Vagina (tissue), 2 donors: ENCODE measurements at regions not wholly inside any gene's neighbourhood (a gene's known extent, or its start where the extent isn't known, plus 50 kb on each side); places are given as distances from the start of the nearest gene placed in this dataset.

ENCODE experiments used
- DNase-seq, 2 donors: peaks; one replicate each; pipeline ENCODE4 v3.0.0-alpha.2; 2017; ENCODE audit errors: extremely low spot score in 2 of 2
- H3K27ac ChIP-seq: fragments of 200-600 bp; sonication (generic); one replicate; pipeline ENCODE4 v1.5.1; 2019
- H3K27me3 ChIP-seq: fragments of 200-600 bp; sonication (generic); one replicate; pipeline ENCODE4 v1.5.1; 2019
- H3K36me3 ChIP-seq, 2 donors: fragments of 200-600 bp; sonication (generic); one replicate each; pipeline ENCODE4 v1.5.1; 2017 to 2019
- H3K4me1 ChIP-seq: fragments of 200-600 bp; sonication (generic); one replicate; pipeline ENCODE4 v1.5.1; 2019
- H3K4me3 ChIP-seq, 2 donors: fragments of 200-600 bp; sonication (generic); 1 replicate in 1 of 2; 2 replicates in 1 of 2; pipeline ENCODE4 v1.5.1; 2016 to 2019
- H3K9me3 ChIP-seq: fragments of 200-600 bp; sonication (generic); one replicate; pipeline ENCODE4 v1.5.1; 2019
- POLR2A ChIP-seq, 2 donors: fragments of 450-650 bp; IDR thresholded peaks; one replicate each; pipeline ENCODE4 v1.6.1; 2017; ENCODE audit warnings: antibody characterized with exemption in 2 of 2, mild to moderate bottlenecking in 2 of 2, moderate library complexity in 2 of 2
- POLR2AphosphoS5 ChIP-seq, 2 donors: sonication (generic); formaldehyde crosslinking; IDR thresholded peaks; one replicate each; pipeline ENCODE4 v1.9.0; 2017; ENCODE audit warnings: antibody characterized with exemption in 2 of 2, mild to moderate bottlenecking in 2 of 2, low read depth in 1 of 2; ENCODE audit not compliant: insufficient read depth in 1 of 2
- intact Hi-C: fragments of 100-400 bp; cut with DNase I; formaldehyde crosslinking; loops from one replicate; pipeline ENCODE4 v1.15.1; 2023
- TF ChIP-seq, protein P1 (sequence below), 3 experiments: fragments of 450-650 bp in 2 of 3; fragments of 200-600 bp in 1 of 3; sonication (generic) in 1 of 3; IDR thresholded peaks; one replicate each; pipeline ENCODE4 v1.5.1; 2017 to 2019; ENCODE audit warnings: antibody characterized with exemption in 3 of 3, mild to moderate bottlenecking in 2 of 3, moderate library complexity in 2 of 3

DNA sequence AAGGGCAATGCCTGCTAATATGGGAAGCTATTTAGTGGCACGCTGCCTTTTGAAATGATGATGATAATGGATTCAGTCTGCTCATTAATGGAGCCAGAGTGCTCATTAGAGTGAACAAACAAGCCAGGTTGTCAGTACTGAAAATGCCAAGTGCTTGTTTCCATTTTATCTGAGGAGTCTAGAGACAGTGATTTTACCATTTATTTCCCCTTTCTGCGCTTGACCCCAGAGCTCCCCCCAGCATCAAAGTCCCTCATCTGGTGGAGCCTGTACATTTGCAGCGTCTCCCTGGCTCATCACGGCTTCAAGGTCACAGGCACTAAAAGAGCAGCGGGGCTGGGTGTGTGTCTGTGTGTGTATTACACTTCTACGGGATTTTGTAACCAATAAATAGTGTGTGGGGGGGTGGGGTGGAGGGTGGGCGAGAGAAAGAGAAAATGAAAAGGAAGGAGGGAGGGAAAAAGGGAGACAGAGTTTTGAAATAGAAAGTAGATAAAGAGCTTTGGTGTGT, 553.8 kb downstream of the TFEC start:
- H3K36me3 ChIP-seq: no peaks in the 10 kb centered on the region
- TF ChIP-seq, protein P1, sequence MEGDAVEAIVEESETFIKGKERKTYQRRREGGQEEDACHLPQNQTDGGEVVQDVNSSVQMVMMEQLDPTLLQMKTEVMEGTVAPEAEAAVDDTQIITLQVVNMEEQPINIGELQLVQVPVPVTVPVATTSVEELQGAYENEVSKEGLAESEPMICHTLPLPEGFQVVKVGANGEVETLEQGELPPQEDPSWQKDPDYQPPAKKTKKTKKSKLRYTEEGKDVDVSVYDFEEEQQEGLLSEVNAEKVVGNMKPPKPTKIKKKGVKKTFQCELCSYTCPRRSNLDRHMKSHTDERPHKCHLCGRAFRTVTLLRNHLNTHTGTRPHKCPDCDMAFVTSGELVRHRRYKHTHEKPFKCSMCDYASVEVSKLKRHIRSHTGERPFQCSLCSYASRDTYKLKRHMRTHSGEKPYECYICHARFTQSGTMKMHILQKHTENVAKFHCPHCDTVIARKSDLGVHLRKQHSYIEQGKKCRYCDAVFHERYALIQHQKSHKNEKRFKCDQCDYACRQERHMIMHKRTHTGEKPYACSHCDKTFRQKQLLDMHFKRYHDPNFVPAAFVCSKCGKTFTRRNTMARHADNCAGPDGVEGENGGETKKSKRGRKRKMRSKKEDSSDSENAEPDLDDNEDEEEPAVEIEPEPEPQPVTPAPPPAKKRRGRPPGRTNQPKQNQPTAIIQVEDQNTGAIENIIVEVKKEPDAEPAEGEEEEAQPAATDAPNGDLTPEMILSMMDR (IDR thresholded peaks at IDR 0.05): no peak
- TF ChIP-seq POLR2A (IDR thresholded peaks at IDR 0.05): no peak
- no peak for TF ChIP-seq POLR2AphosphoS5 (IDR thresholded peaks at IDR 0.05; ENCODE audit: insufficient read depth in 1 of 2, low read depth in 1 of 2)
- H3K27ac ChIP-seq: peak overlapping the region; percentile 63
- H3K4me3 ChIP-seq: peak overlapping the region; percentile 45 to 56
- DNase-seq: no peak
- no peaks in the 10 kb centered on the region for H3K9me3 ChIP-seq
- no peaks in the 10 kb centered on the region for H3K27me3 ChIP-seq
- H3K4me1 ChIP-seq: no peaks in the 10 kb centered on the region
- intact Hi-C loops: no loop called here

DNA sequence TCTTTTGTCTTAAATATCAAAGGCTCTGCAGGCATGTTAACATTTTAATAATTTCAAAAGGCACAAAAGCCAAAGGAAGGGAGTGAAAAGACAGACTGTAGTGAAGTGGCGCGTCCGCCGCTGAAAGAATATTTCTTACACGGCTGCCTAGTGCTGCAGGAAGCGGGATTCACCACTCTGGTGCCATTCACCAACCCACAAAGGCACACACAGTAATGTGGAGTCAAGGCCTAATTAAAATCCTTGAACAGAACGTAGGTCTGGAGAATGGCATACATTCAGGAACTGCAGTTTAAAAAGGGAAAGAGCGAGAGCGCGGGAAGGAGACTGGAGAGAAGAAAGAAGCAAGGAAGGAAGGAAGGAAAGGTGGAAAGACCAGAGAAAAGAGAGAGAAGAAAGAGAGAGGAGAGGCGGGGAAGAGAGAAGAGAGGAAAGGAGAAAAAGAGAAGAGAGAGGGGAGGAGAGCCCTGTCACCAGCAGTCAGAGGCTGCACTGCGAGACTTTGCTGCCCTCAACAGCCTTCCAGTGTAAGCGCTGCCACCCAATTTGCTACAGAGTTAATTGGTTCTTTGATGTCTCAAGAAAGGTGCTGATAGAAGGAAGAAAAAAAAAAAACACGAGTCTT, 554.0 kb downstream of the MDFIC start:
- H3K4me3 ChIP-seq: no peak overlapping the region
- H3K36me3 ChIP-seq: no peaks in the 10 kb centered on the region
- intact Hi-C loops: no loop called here
- DNase-seq: no peak
- TF ChIP-seq POLR2AphosphoS5 (IDR thresholded peaks at IDR 0.05; ENCODE audit: insufficient read depth in 1 of 2, low read depth in 1 of 2) (no peak), POLR2A (IDR thresholded peaks at IDR 0.05) (no peak)
- TF ChIP-seq, protein P1 (IDR thresholded peaks at IDR 0.05): no peak
- no peak overlapping the region for H3K27ac ChIP-seq
- no peaks in the 10 kb centered on the region for H3K27me3 ChIP-seq
- H3K9me3 ChIP-seq: no peaks in the 10 kb centered on the region
- H3K4me1 ChIP-seq: no peaks in the 10 kb centered on the region

DNA sequence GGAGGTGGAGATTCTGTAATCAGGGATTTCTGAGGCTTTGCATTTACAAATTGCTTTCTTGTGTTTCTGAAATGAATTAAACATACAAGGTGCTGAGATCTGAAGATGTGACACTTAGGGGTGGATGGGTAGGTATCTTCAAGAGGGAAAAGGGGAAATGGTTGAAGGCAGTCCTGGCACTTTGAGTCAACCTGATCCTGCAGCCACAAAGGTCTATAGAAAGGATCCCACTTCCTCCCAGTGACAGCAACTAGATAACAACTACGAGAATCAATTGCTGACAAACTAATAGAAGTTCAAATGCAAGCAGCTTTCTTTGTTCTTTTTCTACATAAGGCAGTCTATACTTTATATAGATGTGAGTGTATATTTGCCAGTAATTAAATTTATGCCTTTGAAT, 553.3 kb downstream of the MDFIC start:
- intact Hi-C loops: no loop called here
- Histone ChIP-seq H3K9me3 (no peaks in the 10 kb centered on the region), H3K4me3 (no peak overlapping the region), H3K27me3 (no peaks in the 10 kb centered on the region), H3K4me1 (no peaks in the 10 kb centered on the region), H3K36me3 (no peaks in the 10 kb centered on the region), H3K27ac (no peak overlapping the region)
- DNase-seq: no peak
- no peak for TF ChIP-seq POLR2AphosphoS5 (IDR thresholded peaks at IDR 0.05; ENCODE audit: insufficient read depth in 1 of 2, low read depth in 1 of 2)
- TF ChIP-seq POLR2A (IDR thresholded peaks at IDR 0.05): no peak
- TF ChIP-seq, protein P1 (IDR thresholded peaks at IDR 0.05): no peak

DNA sequence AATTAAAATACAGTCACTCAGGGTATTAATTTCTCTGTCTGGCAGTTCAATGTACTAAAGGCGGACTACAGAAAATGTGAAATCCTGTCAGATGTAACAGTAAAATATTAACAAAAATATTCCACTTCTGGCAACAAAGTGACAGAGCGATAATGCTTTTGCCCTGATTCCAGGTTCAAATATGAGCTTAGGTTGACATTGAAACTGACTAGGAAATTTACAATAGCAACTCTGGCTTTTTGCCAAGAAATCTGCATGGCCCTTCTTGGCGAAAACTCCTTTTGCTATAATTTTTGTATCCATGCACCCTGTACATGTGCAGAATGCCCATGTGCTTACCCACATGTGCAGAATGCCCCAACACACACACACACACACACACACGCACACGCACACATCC, 552.2 kb downstream of the MDFIC start:
- intact Hi-C loops: no loop called here
- H3K36me3 ChIP-seq: no peaks in the 10 kb centered on the region
- TF ChIP-seq, protein P1 (IDR thresholded peaks at IDR 0.05): no peak
- TF ChIP-seq POLR2AphosphoS5 (IDR thresholded peaks at IDR 0.05; ENCODE audit: insufficient read depth in 1 of 2, low read depth in 1 of 2): no peak
- no peak for TF ChIP-seq POLR2A (IDR thresholded peaks at IDR 0.05)

DNA sequence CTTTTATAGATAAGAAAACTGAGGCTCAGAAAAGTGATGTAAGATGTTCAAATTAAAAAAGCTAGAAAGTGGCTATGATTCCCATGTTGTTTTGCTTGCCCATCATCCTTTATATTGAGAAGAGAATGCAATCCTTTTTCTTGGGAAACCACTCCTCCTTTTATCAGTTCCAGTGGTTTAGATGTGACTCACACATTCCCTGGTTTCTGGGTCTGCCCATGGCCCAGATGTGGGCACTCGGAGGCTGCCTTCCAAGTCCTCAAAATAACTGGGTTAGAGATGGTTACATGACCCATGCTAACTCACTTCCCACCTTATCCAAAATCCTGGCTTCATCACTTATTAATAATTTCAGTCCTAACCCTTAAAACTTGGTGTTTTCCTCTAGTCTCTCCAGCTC, 550.0 kb downstream of the MDFIC start:
- Histone ChIP-seq H3K27me3 (no peaks in the 10 kb centered on the region), H3K4me3 (no peak overlapping the region), H3K27ac (no peak overlapping the region), H3K4me1 (no peaks in the 10 kb centered on the region), H3K36me3 (no peaks in the 10 kb centered on the region), H3K9me3 (no peaks in the 10 kb centered on the region)
- intact Hi-C loops: no loop called here
- TF ChIP-seq POLR2AphosphoS5 (IDR thresholded peaks at IDR 0.05; ENCODE audit: insufficient read depth in 1 of 2, low read depth in 1 of 2): no peak
- no peak for DNase-seq

More for the DNA sequence above, 552.2 kb downstream of the MDFIC start:
- Histone ChIP-seq H3K27ac (no peak overlapping the region), H3K27me3 (no peaks in the 10 kb centered on the region), H3K9me3 (no peaks in the 10 kb centered on the region), H3K4me1 (no peaks in the 10 kb centered on the region), H3K4me3 (no peak overlapping the region)
- no peak for DNase-seq
